GM13977 (cell line): ENCODE measurements at regions not wholly inside any gene's neighbourhood (a gene's known extent, or its start where the extent isn't known, plus 50 kb on each side); places are given as distances from the start of the nearest gene placed in this dataset.

ENCODE experiments used
- DNase-seq: peaks from one replicate; pipeline ENCODE4 v3.0.0; 2012; ENCODE audit warnings: low spot score
- in situ Hi-C: fragments of 300-500 bp; cut with MboI; formaldehyde crosslinking; loops from one replicate; pipeline ENCODE4 v1.12.0; 2022; ENCODE audit warnings: low sequenced_read_pairs, low pct_unique_long_range_greater_than_20kb, mixed read lengths, inconsistent platforms; ENCODE audit not compliant: unreplicated experiment
- TF ChIP-seq, protein P1 (sequence below): IDR thresholded peaks from 2 replicates; pipeline ENCODE4 v1.5.1; 2012; ENCODE audit warnings: mild to moderate bottlenecking, control low read depth; ENCODE audit not compliant: insufficient read depth; ENCODE audit errors: extremely low read depth, missing control alignments

DNA sequence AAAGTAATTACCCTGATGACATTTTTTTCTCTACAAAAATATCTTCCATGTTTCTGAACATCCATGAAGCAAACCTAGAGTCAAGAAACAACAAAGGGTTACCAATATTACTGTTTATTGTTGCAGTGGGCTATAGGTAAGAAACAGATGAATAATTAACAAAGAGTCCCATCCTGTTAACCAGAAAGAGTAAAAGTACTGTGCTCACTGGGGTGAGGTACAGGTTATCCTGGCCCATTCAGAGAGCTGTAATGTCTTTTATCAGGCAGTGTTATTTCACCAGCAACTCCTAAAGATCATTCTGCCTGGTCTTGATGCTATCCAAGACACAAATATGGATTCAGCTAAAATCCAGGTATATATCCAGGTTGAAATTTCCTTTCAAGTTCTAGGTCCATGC, 754.9 kb downstream of the SATB2 start:
- DNase-seq, result no peak
- TF ChIP-seq, protein P1, sequence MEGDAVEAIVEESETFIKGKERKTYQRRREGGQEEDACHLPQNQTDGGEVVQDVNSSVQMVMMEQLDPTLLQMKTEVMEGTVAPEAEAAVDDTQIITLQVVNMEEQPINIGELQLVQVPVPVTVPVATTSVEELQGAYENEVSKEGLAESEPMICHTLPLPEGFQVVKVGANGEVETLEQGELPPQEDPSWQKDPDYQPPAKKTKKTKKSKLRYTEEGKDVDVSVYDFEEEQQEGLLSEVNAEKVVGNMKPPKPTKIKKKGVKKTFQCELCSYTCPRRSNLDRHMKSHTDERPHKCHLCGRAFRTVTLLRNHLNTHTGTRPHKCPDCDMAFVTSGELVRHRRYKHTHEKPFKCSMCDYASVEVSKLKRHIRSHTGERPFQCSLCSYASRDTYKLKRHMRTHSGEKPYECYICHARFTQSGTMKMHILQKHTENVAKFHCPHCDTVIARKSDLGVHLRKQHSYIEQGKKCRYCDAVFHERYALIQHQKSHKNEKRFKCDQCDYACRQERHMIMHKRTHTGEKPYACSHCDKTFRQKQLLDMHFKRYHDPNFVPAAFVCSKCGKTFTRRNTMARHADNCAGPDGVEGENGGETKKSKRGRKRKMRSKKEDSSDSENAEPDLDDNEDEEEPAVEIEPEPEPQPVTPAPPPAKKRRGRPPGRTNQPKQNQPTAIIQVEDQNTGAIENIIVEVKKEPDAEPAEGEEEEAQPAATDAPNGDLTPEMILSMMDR, result no peak
- in situ Hi-C loops, result no loop called here

DNA sequence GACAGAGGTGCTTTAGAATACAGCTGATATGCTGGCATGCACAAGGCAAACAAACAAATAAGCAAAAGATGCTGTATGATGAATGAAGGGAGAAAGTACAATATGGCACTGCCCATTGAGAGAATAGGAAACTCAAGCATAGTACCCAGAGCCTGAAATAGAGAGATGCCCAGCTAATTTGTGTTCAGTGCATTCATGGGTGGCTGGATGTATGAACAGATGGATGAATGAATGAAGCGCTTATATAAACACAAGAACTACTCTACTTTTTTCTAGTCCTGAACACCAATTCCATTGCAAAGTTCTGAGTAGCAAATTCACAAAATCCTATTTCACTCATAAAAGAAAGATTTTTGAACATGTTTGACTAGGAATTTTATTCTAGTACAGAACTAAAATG, 756.3 kb downstream of the SATB2 start:
- in situ Hi-C loops, result no loop called here
- no peak for DNase-seq
- TF ChIP-seq, protein P1, result no peak

GRCh38 chr2:198700319-198700718, 757.4 kb downstream of the SATB2 start:
- DNase-seq, result no peak
- TF ChIP-seq, protein P1, result no peak
- in situ Hi-C loops, result no loop called here

DNA sequence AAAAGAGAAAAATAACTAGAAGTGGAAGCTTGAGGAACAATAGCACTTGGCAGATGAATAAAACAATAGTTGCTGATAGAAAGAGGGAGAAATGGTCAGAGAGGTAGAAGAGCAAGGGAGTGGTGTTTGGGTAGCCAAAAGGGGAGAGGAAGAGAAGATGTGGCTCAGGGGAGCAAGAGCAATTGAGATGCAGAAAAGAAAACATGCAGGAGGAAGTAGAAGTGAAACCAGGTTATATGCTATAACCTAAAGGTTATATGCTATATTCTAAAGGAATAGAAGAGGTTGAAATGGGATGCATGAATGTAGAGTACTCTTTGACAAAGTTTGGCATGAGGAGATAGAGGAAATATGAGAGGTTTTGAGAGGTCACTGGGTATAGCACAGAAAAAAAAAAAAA, 759.5 kb downstream of the SATB2 start:
- in situ Hi-C loops, result no loop called here
- TF ChIP-seq, protein P1, result no peak
- DNase-seq, result no peak

GRCh38 chr2:198697794-198698193, 759.9 kb downstream of the SATB2 start:
- TF ChIP-seq, protein P1, result no peak
- in situ Hi-C loops, result no loop called here
- no peak for DNase-seq

GRCh38 chr2:198697218-198697617, 760.5 kb downstream of the SATB2 start:
- in situ Hi-C loops, result no loop called here
- DNase-seq, result no peak
- TF ChIP-seq, protein P1, result no peak

DNA sequence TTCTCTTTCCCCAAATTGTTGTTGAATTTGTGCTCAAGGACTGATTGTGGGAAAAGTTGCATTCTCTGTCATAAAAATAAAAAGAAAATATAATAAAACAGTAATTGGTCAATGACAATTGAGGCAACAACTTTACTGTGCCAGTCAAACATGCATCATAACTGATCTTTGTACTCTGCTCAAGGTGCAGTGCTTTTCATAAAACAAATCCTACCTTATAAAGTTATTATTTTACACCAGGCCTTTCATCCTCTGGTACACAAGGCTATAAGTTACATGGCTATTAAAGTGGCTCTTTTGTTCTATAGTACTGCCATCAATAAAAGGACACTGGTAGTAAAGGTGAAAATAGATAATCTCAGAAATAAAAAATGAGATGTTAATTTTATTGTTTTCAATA, 761.9 kb downstream of the SATB2 start:
- in situ Hi-C loops, result no loop called here
- TF ChIP-seq, protein P1, result no peak
- DNase-seq, result no peak
